ENCODE measurements at regions not wholly inside any gene's neighbourhood (a gene's known extent, or its start where the extent isn't known, plus 50 kb on each side); places are given as distances from the start of the nearest gene placed in this dataset.
"Not testable (repeated sequence)": the region's sequence is repeated elsewhere in the genome, so short reads cannot be mapped to it uniquely, and the experiment has no call there.

- DNase-seq (ENCODE audit: low spot score) = peak; percentile 14
- intact Hi-C loops (cut with DNase I) = not testable (repeated sequence)
Observed at GRCh38 chr19:200203-200602, 91.0 kb downstream of the PLPP2 start.

Measured in posterior vena cava (tissue), 2 donors.